Stomach (tissue), 4 donors: ENCODE measurements at regions not wholly inside any gene's neighbourhood (a gene's known extent, or its start where the extent isn't known, plus 50 kb on each side); places are given as distances from the start of the nearest gene placed in this dataset.

ENCODE experiments used
- CTCF ChIP-seq, 7 experiments: fragments of 450-650 bp in 4 of 7; fragments of 200-600 bp in 3 of 7; sonication (generic) in 3 of 7; IDR thresholded peaks; one replicate each; pipeline ENCODE4 v1.5.1; 2016 to 2019; ENCODE audit warnings: antibody characterized with exemption in 7 of 7, control low read depth in 2 of 7, mild to moderate bottlenecking in 1 of 7
- EP300 ChIP-seq: sonication (generic); formaldehyde crosslinking; IDR thresholded peaks from one replicate; pipeline ENCODE4 v1.6.1; 2017; ENCODE audit warnings: antibody characterized with exemption
- POLR2A ChIP-seq, 4 donors: fragments of 450-650 bp; IDR thresholded peaks; one replicate each; pipeline ENCODE4 v1.6.1; 2016; ENCODE audit warnings: antibody characterized with exemption in 4 of 4, control low read depth in 2 of 4, mild to moderate bottlenecking in 1 of 4, moderate library complexity in 1 of 4
- POLR2AphosphoS5 ChIP-seq, 3 donors: sonication (generic); formaldehyde crosslinking; IDR thresholded peaks; one replicate each; pipeline ENCODE4 v1.6.1; 2016; ENCODE audit warnings: antibody characterized with exemption in 3 of 3

- TF ChIP-seq CTCF (IDR thresholded peaks at IDR 0.05), result no peak
- TF ChIP-seq POLR2AphosphoS5 (IDR thresholded peaks at IDR 0.05), result no peak
- TF ChIP-seq POLR2A (IDR thresholded peaks at IDR 0.05), result no peak
- no peak for TF ChIP-seq EP300
Observed at GRCh38 chr1:218494449-218494852, 149.3 kb downstream of the TGFB2 start.
